ENCODE measurements at regions not wholly inside any gene's neighbourhood (a gene's known extent, or its start where the extent isn't known, plus 50 kb on each side); places are given as distances from the start of the nearest gene placed in this dataset.

DNA sequence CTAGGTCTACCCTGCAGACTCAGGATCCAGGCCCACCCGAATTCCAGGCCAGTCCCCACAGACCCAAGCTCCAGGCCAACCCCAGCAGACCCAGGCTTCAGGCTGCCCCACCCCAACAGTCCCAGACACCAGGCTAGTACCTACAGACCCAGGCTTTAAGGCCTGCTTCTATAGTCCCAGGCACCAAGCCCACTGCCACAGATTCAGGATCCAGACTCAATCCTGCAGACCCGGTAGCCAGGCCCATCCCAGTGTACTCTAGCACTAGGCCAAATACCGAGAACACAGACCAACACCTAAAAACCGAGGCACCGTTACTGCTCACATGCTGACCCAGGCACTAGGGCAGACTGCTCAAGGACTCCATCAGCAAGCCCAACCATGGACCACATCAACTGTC is 862.3 kb downstream of the UQCRFS1 start:
- TF ChIP-seq EZH2 (IDR thresholded peaks at IDR 0.05; ENCODE audit: low read depth) = no peak
- TF ChIP-seq CTCF (conservative IDR thresholded peaks at IDR 0.05) = no peak

All from PC-9 (cell line).